HCT116 (cell line): ENCODE measurements at regions not wholly inside any gene's neighbourhood (a gene's known extent, or its start where the extent isn't known, plus 50 kb on each side); places are given as distances from the start of the nearest gene placed in this dataset.

Source experiments
- CEBPB ChIP-seq: IDR thresholded peaks from 2 replicates; pipeline ENCODE4 v1.6.1; 2012; ENCODE audit warnings: low read depth
- CTCF ChIP-seq, 3 experiments: fragments of 200-600 bp in 1 of 3; sonication (generic) in 1 of 3; IDR thresholded peaks in 2 of 3; conservative IDR thresholded peaks in 1 of 3; 2 replicates each; pipeline ENCODE4 v1.5.1; 2012 to 2017; ENCODE audit warnings: low read depth in 2 of 3, low read length in 2 of 3, antibody characterized with exemption in 1 of 3, borderline replicate concordance in 1 of 3, control low read depth in 1 of 3, mild to moderate bottlenecking in 1 of 3, mixed read lengths in 1 of 3, mixed run types in 1 of 3, moderate library complexity in 1 of 3; ENCODE audit not compliant: insufficient read depth in 1 of 3
- EZH2 ChIP-seq: fragments of 200-600 bp; sonication (generic); IDR thresholded peaks from 2 replicates; pipeline ENCODE4 v1.6.1; 2017; ENCODE audit warnings: antibody characterized with exemption, mixed run types
- EZH2phosphoT487 ChIP-seq: fragments of 200-600 bp; IDR thresholded peaks from 2 replicates; pipeline ENCODE4 v1.6.1; 2018; ENCODE audit warnings: antibody characterized with exemption, borderline replicate concordance
- POLR2A ChIP-seq: IDR thresholded peaks from 2 replicates; pipeline ENCODE4 v1.7.0; 2011; ENCODE audit warnings: borderline replicate concordance; ENCODE audit not compliant: insufficient read depth, insufficient read length; ENCODE audit errors: extremely low read depth
- POLR2AphosphoS5 ChIP-seq: IDR thresholded peaks from 2 replicates; pipeline ENCODE4 v1.6.1; 2011; ENCODE audit warnings: mild to moderate bottlenecking, low read depth, low read length, moderate library complexity
- REST ChIP-seq: IDR thresholded peaks from 2 replicates; pipeline ENCODE4 v1.6.1; 2012; ENCODE audit warnings: low read depth
- SIN3A ChIP-seq: IDR thresholded peaks from 2 replicates; pipeline ENCODE4 v1.6.1; 2012; ENCODE audit warnings: low read depth
- YY1 ChIP-seq: IDR thresholded peaks from 2 replicates; pipeline ENCODE4 v1.6.1; 2011; ENCODE audit warnings: low read length, low read depth, moderate library complexity, mild to moderate bottlenecking; ENCODE audit not compliant: insufficient replicate concordance; ENCODE audit errors: extremely low read depth
- ZNF274 ChIP-seq: fragments of 200-500 bp; sonication (Bioruptor generic); IDR thresholded peaks from 2 replicates; pipeline ENCODE4 v1.6.1; 2014; ENCODE audit warnings: mild to moderate bottlenecking, low read depth, low read length, inconsistent platforms

GRCh38 chr3:30551927-30552326 lies 54.5 kb upstream of the TGFBR2 start:
- TF ChIP-seq YY1 (no peak), CTCF (IDR thresholded peaks at IDR 0.05 in 2 of 3, conservative IDR thresholded peaks at IDR 0.05 in 1 of 3; ENCODE audit: borderline replicate concordance in 1 of 3, insufficient read depth in 1 of 3, low read depth in 2 of 3, low read length in 2 of 3) (no peak), EZH2phosphoT487 (no peak), CEBPB (no peak), SIN3A (no peak), POLR2AphosphoS5 (no peak), POLR2A (no peak), EZH2 (no peak), REST (no peak), ZNF274 (no peak)
